ENCODE measurements at regions not wholly inside any gene's neighbourhood (a gene's known extent, or its start where the extent isn't known, plus 50 kb on each side); places are given as distances from the start of the nearest gene placed in this dataset.

GRCh38 chr14:37650356-37651037 lies 55.1 kb downstream of the TTC6 start:
- no peak overlapping the region for H3K9ac ChIP-seq (ENCODE audit: low read depth in 1 of 2, low read length in 2 of 2)
- H3K4me1 ChIP-seq (ENCODE audit: control insufficient read depth in 2 of 2, insufficient read depth in 2 of 2, low read length in 2 of 2): no peaks in the 10 kb centered on the region
- H3K27me3 ChIP-seq (ENCODE audit: control insufficient read depth in 2 of 2, insufficient read depth in 2 of 2, low read length in 2 of 2): no peaks in the 10 kb centered on the region
- H3K9me3 ChIP-seq (ENCODE audit: control insufficient read depth in 2 of 2, low read length in 2 of 2): no peaks in the 10 kb centered on the region
- H3K27ac ChIP-seq (ENCODE audit: low read depth in 2 of 2, low read length in 2 of 2): no peak overlapping the region
- H3K36me3 ChIP-seq (ENCODE audit: control insufficient read depth in 2 of 2, insufficient read depth in 2 of 2, low read length in 2 of 2): no peaks in the 10 kb centered on the region
- no peak overlapping the region for H3K4me3 ChIP-seq (ENCODE audit: low read length in 2 of 2)

DNA sequence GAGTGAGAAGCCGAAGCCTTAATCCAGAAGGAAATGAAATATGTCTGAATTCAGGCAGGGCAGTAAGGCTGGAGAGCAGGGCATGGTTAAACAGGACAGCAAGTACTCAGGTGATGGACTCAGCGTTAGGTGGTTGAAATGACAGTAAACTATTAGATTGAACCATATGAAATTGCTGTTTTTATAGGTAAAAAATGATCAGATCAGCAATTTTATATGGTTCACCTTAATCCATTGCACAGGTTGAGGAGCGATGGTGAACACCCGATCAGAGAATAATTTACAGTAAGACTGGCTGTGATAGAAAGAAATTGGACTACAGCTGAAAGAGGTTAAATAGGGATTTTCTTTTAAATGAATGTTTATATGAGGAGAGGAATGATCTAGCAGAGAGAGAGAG lies 56.6 kb downstream of the TTC6 start:
- Histone ChIP-seq H3K9ac (ENCODE audit: low read depth in 1 of 2, low read length in 2 of 2) (no peak overlapping the region), H3K27me3 (ENCODE audit: control insufficient read depth in 2 of 2, insufficient read depth in 2 of 2, low read length in 2 of 2) (no peaks in the 10 kb centered on the region), H3K36me3 (ENCODE audit: control insufficient read depth in 2 of 2, insufficient read depth in 2 of 2, low read length in 2 of 2) (no peaks in the 10 kb centered on the region), H3K4me1 (ENCODE audit: control insufficient read depth in 2 of 2, insufficient read depth in 2 of 2, low read length in 2 of 2) (no peaks in the 10 kb centered on the region), H3K4me3 (ENCODE audit: low read length in 2 of 2) (no peak overlapping the region), H3K9me3 (ENCODE audit: control insufficient read depth in 2 of 2, low read length in 2 of 2) (no peaks in the 10 kb centered on the region), H3K27ac (ENCODE audit: low read depth in 2 of 2, low read length in 2 of 2) (no peak overlapping the region)

DNA sequence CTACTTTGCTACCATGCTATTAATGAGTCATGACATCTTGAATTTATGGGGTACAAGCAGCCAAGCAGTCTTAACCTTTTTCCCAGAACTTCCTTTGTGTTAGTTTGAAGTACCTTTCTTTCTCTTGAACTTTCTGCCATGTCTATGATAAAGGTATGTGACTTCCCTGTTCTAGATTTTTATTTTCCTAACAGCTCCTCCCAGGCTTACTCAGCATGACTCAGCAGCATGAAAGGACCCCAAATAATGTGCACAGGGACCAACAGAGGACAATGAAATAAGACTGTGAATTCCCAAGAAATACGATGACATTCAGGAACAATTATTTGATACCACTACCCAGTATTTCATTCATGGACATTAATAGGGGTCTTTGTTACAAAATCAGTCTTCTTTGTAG lies 60.0 kb downstream of the TTC6 start:
- Histone ChIP-seq H3K27ac (ENCODE audit: low read depth in 2 of 2, low read length in 2 of 2) (no peak overlapping the region), H3K9ac (ENCODE audit: low read depth in 1 of 2, low read length in 2 of 2) (no peak overlapping the region), H3K4me3 (ENCODE audit: low read length in 2 of 2) (no peak overlapping the region), H3K9me3 (ENCODE audit: control insufficient read depth in 2 of 2, low read length in 2 of 2) (no peaks in the 10 kb centered on the region), H3K36me3 (ENCODE audit: control insufficient read depth in 2 of 2, insufficient read depth in 2 of 2, low read length in 2 of 2) (no peaks in the 10 kb centered on the region), H3K4me1 (ENCODE audit: control insufficient read depth in 2 of 2, insufficient read depth in 2 of 2, low read length in 2 of 2) (no peaks in the 10 kb centered on the region), H3K27me3 (ENCODE audit: control insufficient read depth in 2 of 2, insufficient read depth in 2 of 2, low read length in 2 of 2) (no peaks in the 10 kb centered on the region)

DNA sequence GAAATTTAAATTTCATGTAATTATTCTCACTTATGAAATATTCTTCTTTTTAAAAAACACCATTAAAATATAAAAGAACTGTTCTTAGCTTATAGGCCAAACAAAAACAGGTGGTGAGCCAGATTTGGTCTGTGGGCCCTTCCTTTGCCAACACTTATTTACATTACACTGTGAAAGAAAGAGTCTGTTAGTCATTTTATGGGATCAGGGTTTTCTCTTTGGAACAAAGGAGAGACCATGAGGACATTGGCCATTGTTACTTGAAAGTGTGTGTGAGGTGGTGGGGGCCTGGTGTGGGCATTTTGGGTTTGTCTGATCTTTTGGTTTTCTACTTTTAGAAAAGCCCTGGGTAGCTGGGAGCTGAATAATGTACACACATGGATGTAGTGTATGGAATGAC lies 62.7 kb downstream of the TTC6 start:
- Histone ChIP-seq H3K4me1 (ENCODE audit: control insufficient read depth in 2 of 2, insufficient read depth in 2 of 2, low read length in 2 of 2) (no peaks in the 10 kb centered on the region), H3K27ac (ENCODE audit: low read depth in 2 of 2, low read length in 2 of 2) (no peak overlapping the region), H3K4me3 (ENCODE audit: low read length in 2 of 2) (no peak overlapping the region), H3K9me3 (ENCODE audit: control insufficient read depth in 2 of 2, low read length in 2 of 2) (no peaks in the 10 kb centered on the region), H3K9ac (ENCODE audit: low read depth in 1 of 2, low read length in 2 of 2) (no peak overlapping the region), H3K27me3 (ENCODE audit: control insufficient read depth in 2 of 2, insufficient read depth in 2 of 2, low read length in 2 of 2) (no peaks in the 10 kb centered on the region), H3K36me3 (ENCODE audit: control insufficient read depth in 2 of 2, insufficient read depth in 2 of 2, low read length in 2 of 2) (no peaks in the 10 kb centered on the region)

DNA sequence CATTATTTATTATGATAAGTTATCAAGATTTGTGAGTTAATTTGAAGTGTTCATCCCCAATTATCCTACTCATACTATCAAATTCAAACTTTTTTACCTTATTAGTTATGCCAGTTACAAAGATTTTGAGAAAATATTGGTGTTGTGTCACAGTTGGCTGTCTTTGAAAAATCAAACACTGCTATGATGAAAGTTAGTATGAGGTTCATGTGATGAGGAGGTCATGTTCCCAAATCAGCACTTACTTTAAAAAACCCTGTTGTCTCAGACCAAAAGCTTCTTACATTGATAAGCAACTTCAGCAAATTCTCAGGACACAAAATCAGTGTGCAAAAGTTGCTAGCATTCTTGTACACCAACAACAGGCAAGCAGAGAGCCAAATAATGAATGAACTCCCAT lies 68.1 kb downstream of the TTC6 start:
- no peaks in the 10 kb centered on the region for H3K36me3 ChIP-seq (ENCODE audit: control insufficient read depth in 2 of 2, insufficient read depth in 2 of 2, low read length in 2 of 2)
- no peak overlapping the region for H3K9ac ChIP-seq (ENCODE audit: low read depth in 1 of 2, low read length in 2 of 2)
- no peaks in the 10 kb centered on the region for H3K4me1 ChIP-seq (ENCODE audit: control insufficient read depth in 2 of 2, insufficient read depth in 2 of 2, low read length in 2 of 2)
- H3K27ac ChIP-seq (ENCODE audit: low read depth in 2 of 2, low read length in 2 of 2): no peak overlapping the region
- H3K9me3 ChIP-seq (ENCODE audit: control insufficient read depth in 2 of 2, low read length in 2 of 2): no peaks in the 10 kb centered on the region
- no peaks in the 10 kb centered on the region for H3K27me3 ChIP-seq (ENCODE audit: control insufficient read depth in 2 of 2, insufficient read depth in 2 of 2, low read length in 2 of 2)
- H3K4me3 ChIP-seq (ENCODE audit: low read length in 2 of 2): no peak overlapping the region

- Histone ChIP-seq H3K36me3 (ENCODE audit: control insufficient read depth in 2 of 2, insufficient read depth in 2 of 2, low read length in 2 of 2) (no peaks in the 10 kb centered on the region), H3K27me3 (ENCODE audit: control insufficient read depth in 2 of 2, insufficient read depth in 2 of 2, low read length in 2 of 2) (no peaks in the 10 kb centered on the region)
Observed at GRCh38 chr14:37665479-37665878, 70.0 kb downstream of the TTC6 start.

DNA sequence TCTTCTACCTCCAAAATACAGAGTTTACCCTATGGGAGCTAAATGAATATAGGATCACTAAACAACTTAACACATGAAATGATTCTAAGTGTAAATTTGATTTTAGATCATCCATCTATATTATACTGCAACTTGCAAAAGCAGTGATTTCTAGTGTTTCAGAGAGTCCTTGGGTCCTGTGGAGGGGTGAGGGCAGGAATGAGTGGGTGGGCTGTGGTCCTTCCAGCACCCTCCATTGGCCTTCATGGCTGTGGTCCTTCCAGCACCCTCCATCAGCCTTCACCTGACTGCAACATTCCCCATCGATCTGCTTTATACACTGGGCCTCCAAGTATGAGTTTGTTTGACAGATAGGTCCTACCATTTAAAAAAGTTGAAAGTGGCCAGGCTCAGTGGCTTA lies 70.5 kb downstream of the TTC6 start:
- H3K27me3 ChIP-seq (ENCODE audit: control insufficient read depth in 2 of 2, insufficient read depth in 2 of 2, low read length in 2 of 2): no peaks in the 10 kb centered on the region
- H3K4me1 ChIP-seq (ENCODE audit: control insufficient read depth in 2 of 2, insufficient read depth in 2 of 2, low read length in 2 of 2): no peaks in the 10 kb centered on the region
- H3K36me3 ChIP-seq (ENCODE audit: control insufficient read depth in 2 of 2, insufficient read depth in 2 of 2, low read length in 2 of 2): no peaks in the 10 kb centered on the region
- H3K9ac ChIP-seq (ENCODE audit: low read depth in 1 of 2, low read length in 2 of 2): no peak overlapping the region
- H3K4me3 ChIP-seq (ENCODE audit: low read length in 2 of 2): no peak overlapping the region
- no peak overlapping the region for H3K27ac ChIP-seq (ENCODE audit: low read depth in 2 of 2, low read length in 2 of 2)
- no peaks in the 10 kb centered on the region for H3K9me3 ChIP-seq (ENCODE audit: control insufficient read depth in 2 of 2, low read length in 2 of 2)

More at GRCh38 chr14:37665479-37665878, 70.0 kb downstream of the TTC6 start:
- Histone ChIP-seq H3K27ac (ENCODE audit: low read depth in 2 of 2, low read length in 2 of 2) (no peak overlapping the region), H3K9ac (ENCODE audit: low read depth in 1 of 2, low read length in 2 of 2) (no peak overlapping the region), H3K4me1 (ENCODE audit: control insufficient read depth in 2 of 2, insufficient read depth in 2 of 2, low read length in 2 of 2) (no peaks in the 10 kb centered on the region), H3K4me3 (ENCODE audit: low read length in 2 of 2) (no peak overlapping the region), H3K9me3 (ENCODE audit: control insufficient read depth in 2 of 2, low read length in 2 of 2) (no peaks in the 10 kb centered on the region)

GRCh38 chr14:37668646-37669045 lies 73.2 kb downstream of the TTC6 start:
- Histone ChIP-seq H3K27ac (ENCODE audit: low read depth in 2 of 2, low read length in 2 of 2) (no peak overlapping the region), H3K9ac (ENCODE audit: low read depth in 1 of 2, low read length in 2 of 2) (no peak overlapping the region), H3K36me3 (ENCODE audit: control insufficient read depth in 2 of 2, insufficient read depth in 2 of 2, low read length in 2 of 2) (no peaks in the 10 kb centered on the region), H3K27me3 (ENCODE audit: control insufficient read depth in 2 of 2, insufficient read depth in 2 of 2, low read length in 2 of 2) (no peaks in the 10 kb centered on the region), H3K4me1 (ENCODE audit: control insufficient read depth in 2 of 2, insufficient read depth in 2 of 2, low read length in 2 of 2) (no peaks in the 10 kb centered on the region), H3K4me3 (ENCODE audit: low read length in 2 of 2) (no peak overlapping the region), H3K9me3 (ENCODE audit: control insufficient read depth in 2 of 2, low read length in 2 of 2) (no peaks in the 10 kb centered on the region)

DNA sequence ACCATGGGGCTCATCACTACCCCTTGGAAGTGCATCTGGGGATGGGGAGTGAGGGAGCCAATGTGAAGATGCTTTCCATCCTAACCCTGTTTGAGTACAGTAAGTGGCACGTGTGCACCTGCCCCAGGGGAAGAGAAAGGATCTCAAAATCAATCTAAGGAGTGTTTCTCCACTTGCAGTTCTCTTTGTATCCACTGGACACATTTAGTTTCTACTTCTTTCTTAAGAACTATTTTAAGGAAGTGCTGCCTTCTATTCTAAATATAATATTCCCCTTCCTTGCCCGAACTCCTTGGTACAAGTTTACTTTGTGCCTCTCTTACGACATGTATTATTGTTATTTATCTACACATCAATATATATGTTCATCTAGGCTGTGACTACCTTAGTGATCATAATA lies 73.8 kb downstream of the TTC6 start:
- H3K4me1 ChIP-seq (ENCODE audit: control insufficient read depth in 2 of 2, insufficient read depth in 2 of 2, low read length in 2 of 2): no peaks in the 10 kb centered on the region
- no peak overlapping the region for H3K9ac ChIP-seq (ENCODE audit: low read depth in 1 of 2, low read length in 2 of 2)

GRCh38 chr14:37673439-37673838 lies 78.0 kb downstream of the TTC6 start:
- Histone ChIP-seq H3K27ac (ENCODE audit: low read depth in 2 of 2, low read length in 2 of 2) (no peak overlapping the region), H3K9ac (ENCODE audit: low read depth in 1 of 2, low read length in 2 of 2) (no peak overlapping the region), H3K36me3 (ENCODE audit: control insufficient read depth in 2 of 2, insufficient read depth in 2 of 2, low read length in 2 of 2) (no peaks in the 10 kb centered on the region), H3K9me3 (ENCODE audit: control insufficient read depth in 2 of 2, low read length in 2 of 2) (no peaks in the 10 kb centered on the region), H3K27me3 (ENCODE audit: control insufficient read depth in 2 of 2, insufficient read depth in 2 of 2, low read length in 2 of 2) (no peaks in the 10 kb centered on the region), H3K4me3 (ENCODE audit: low read length in 2 of 2) (no peak overlapping the region), H3K4me1 (ENCODE audit: control insufficient read depth in 2 of 2, insufficient read depth in 2 of 2, low read length in 2 of 2) (no peaks in the 10 kb centered on the region)

More for the DNA sequence above, 73.8 kb downstream of the TTC6 start:
- Histone ChIP-seq H3K9me3 (ENCODE audit: control insufficient read depth in 2 of 2, low read length in 2 of 2) (no peaks in the 10 kb centered on the region), H3K36me3 (ENCODE audit: control insufficient read depth in 2 of 2, insufficient read depth in 2 of 2, low read length in 2 of 2) (no peaks in the 10 kb centered on the region), H3K4me3 (ENCODE audit: low read length in 2 of 2) (no peak overlapping the region), H3K27ac (ENCODE audit: low read depth in 2 of 2, low read length in 2 of 2) (no peak overlapping the region), H3K27me3 (ENCODE audit: control insufficient read depth in 2 of 2, insufficient read depth in 2 of 2, low read length in 2 of 2) (no peaks in the 10 kb centered on the region)

DNA sequence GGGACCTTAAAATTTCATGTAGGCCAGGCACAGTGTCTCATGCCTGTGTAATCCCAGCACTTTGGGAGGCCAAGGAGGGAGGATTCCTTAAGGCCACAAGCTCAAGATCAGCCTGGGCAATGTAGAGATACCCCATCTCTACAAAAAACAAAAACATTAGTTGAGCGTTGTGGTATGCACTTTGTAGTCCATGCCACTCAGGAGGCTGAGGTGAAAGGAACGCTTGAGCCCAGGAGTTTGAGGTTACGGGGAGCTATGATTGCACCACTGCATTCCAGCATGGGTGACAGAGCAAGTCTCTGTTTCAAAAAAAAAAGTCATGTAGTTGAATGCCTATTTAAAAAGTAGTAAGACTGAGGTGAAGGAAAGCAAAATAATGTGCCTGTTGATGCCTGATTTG lies 83.5 kb downstream of the TTC6 start:
- Histone ChIP-seq H3K9ac (ENCODE audit: low read depth in 1 of 2, low read length in 2 of 2) (no peak overlapping the region), H3K27ac (ENCODE audit: low read depth in 2 of 2, low read length in 2 of 2) (no peak overlapping the region), H3K9me3 (ENCODE audit: control insufficient read depth in 2 of 2, low read length in 2 of 2) (no peaks in the 10 kb centered on the region), H3K4me3 (ENCODE audit: low read length in 2 of 2) (no peak overlapping the region), H3K4me1 (ENCODE audit: control insufficient read depth in 2 of 2, insufficient read depth in 2 of 2, low read length in 2 of 2) (no peaks in the 10 kb centered on the region), H3K36me3 (ENCODE audit: control insufficient read depth in 2 of 2, insufficient read depth in 2 of 2, low read length in 2 of 2) (no peaks in the 10 kb centered on the region), H3K27me3 (ENCODE audit: control insufficient read depth in 2 of 2, insufficient read depth in 2 of 2, low read length in 2 of 2) (no peaks in the 10 kb centered on the region)

Data from mucosa of rectum (tissue), 2 donors.